ENCODE measurements at regions not wholly inside any gene's neighbourhood (a gene's known extent, or its start where the extent isn't known, plus 50 kb on each side); places are given as distances from the start of the nearest gene placed in this dataset.
"Not testable (repeated sequence)": the region's sequence is repeated elsewhere in the genome, so short reads cannot be mapped to it uniquely, and the experiment has no call there.

GRCh38 chr10:26931223-26931622 is 70.5 kb upstream of the ABI1 start:
- H3K4me3 ChIP-seq, result peak overlapping the region in 1 of 2 donors; percentile 3
- no peak for DNase-seq
- no peaks in the 10 kb centered on the region for H3K27me3 ChIP-seq
- no peaks in the 10 kb centered on the region for H3K4me1 ChIP-seq
- no peak for TF ChIP-seq POLR2A (IDR thresholded peaks at IDR 0.05)
- no peak for TF ChIP-seq CTCF (IDR thresholded peaks at IDR 0.05)
- H3K9me3 ChIP-seq, result no peaks in the 10 kb centered on the region
- no peak overlapping the region for H3K27ac ChIP-seq
- no peaks in the 10 kb centered on the region for H3K36me3 ChIP-seq
- intact Hi-C loops (cut with DNase I; ENCODE audit: low total_unique reads), result no loop called here

- H3K4me1 ChIP-seq; H3K27me3 ChIP-seq; H3K4me3 ChIP-seq; DNase-seq; H3K27ac ChIP-seq; intact Hi-C loops (cut with DNase I; ENCODE audit: low total_unique reads); H3K36me3 ChIP-seq; H3K9me3 ChIP-seq: not testable (repeated sequence)
Observed at GRCh38 chr10:26922824-26923223, 62.1 kb upstream of the ABI1 start.

GRCh38 chr10:26919156-26919860 is 58.5 kb upstream of the ABI1 start:
- H3K36me3 ChIP-seq; H3K4me3 ChIP-seq; H3K27ac ChIP-seq; H3K4me1 ChIP-seq; H3K27me3 ChIP-seq; intact Hi-C loops (cut with DNase I; ENCODE audit: low total_unique reads); DNase-seq; H3K9me3 ChIP-seq: not testable (repeated sequence)

- H3K27ac ChIP-seq, result no peak overlapping the region
- no peak for TF ChIP-seq CTCF (IDR thresholded peaks at IDR 0.05)
- TF ChIP-seq POLR2A (IDR thresholded peaks at IDR 0.05), result no peak
- no peaks in the 10 kb centered on the region for H3K36me3 ChIP-seq
- DNase-seq, result no peak
- no peaks in the 10 kb centered on the region for H3K9me3 ChIP-seq
- H3K4me3 ChIP-seq, result no peak overlapping the region
- H3K4me1 ChIP-seq, result no peaks in the 10 kb centered on the region
- no peaks in the 10 kb centered on the region for H3K27me3 ChIP-seq
- intact Hi-C loops (cut with DNase I; ENCODE audit: low total_unique reads), result no loop called here
Observed at GRCh38 chr10:26914898-26915297, 54.1 kb upstream of the ABI1 start.

GRCh38 chr10:26911811-26912461 is 51.2 kb upstream of the ABI1 start:
- intact Hi-C loops (cut with DNase I; ENCODE audit: low total_unique reads), result no loop called here
- no peak for TF ChIP-seq CTCF (IDR thresholded peaks at IDR 0.05)
- no peak for TF ChIP-seq POLR2A (IDR thresholded peaks at IDR 0.05)
- H3K4me1 ChIP-seq, result no peaks in the 10 kb centered on the region
- no peaks in the 10 kb centered on the region for H3K9me3 ChIP-seq
- no peak overlapping the region for H3K27ac ChIP-seq
- no peaks in the 10 kb centered on the region for H3K36me3 ChIP-seq
- DNase-seq, result no peak
- no peak overlapping the region for H3K4me3 ChIP-seq
- H3K27me3 ChIP-seq, result no peaks in the 10 kb centered on the region
